ENCODE measurements at regions not wholly inside any gene's neighbourhood (a gene's known extent, or its start where the extent isn't known, plus 50 kb on each side); places are given as distances from the start of the nearest gene placed in this dataset.

- Histone ChIP-seq H3K79me2 (ENCODE audit: control insufficient read depth, insufficient read depth, low read length) (no peaks in the 10 kb centered on the region), H4K20me1 (ENCODE audit: control insufficient read depth, extremely low read depth, insufficient read depth, low read length) (no peaks in the 10 kb centered on the region), H3K4me1 (ENCODE audit: control insufficient read depth, extremely low read depth, insufficient read depth, low read length) (no peaks in the 10 kb centered on the region), H3K9ac (ENCODE audit: insufficient read depth, low read length) (no peak overlapping the region), H3K36me3 (ENCODE audit: control insufficient read depth, insufficient read depth, low read length) (no peaks in the 10 kb centered on the region), H3K4me2 (ENCODE audit: extremely low read depth, insufficient read depth, low read length) (no peak overlapping the region), H3K9me3 (ENCODE audit: control insufficient read depth, insufficient read depth, low read depth, low read length) (no peaks in the 10 kb centered on the region), H2AFZ (ENCODE audit: low read length) (no peak overlapping the region), H3K27ac (ENCODE audit: insufficient read depth, low read length) (no peak overlapping the region), H3K27me3 (ENCODE audit: control insufficient read depth, insufficient read depth, low read length) (no peaks in the 10 kb centered on the region), H3K4me3 (replicated peaks in 1 of 4; ENCODE audit: control extremely low read depth in 1 of 4, insufficient read depth in 1 of 4, low read depth in 3 of 4, low read length in 4 of 4) (no peak overlapping the region)
- no peak for DNase-seq (ENCODE audit: low read depth in 2 of 2)
- no peak for TF ChIP-seq EZH2 (IDR thresholded peaks at IDR 0.05; ENCODE audit: low read length, missing control alignments)
- TF ChIP-seq, protein P1, sequence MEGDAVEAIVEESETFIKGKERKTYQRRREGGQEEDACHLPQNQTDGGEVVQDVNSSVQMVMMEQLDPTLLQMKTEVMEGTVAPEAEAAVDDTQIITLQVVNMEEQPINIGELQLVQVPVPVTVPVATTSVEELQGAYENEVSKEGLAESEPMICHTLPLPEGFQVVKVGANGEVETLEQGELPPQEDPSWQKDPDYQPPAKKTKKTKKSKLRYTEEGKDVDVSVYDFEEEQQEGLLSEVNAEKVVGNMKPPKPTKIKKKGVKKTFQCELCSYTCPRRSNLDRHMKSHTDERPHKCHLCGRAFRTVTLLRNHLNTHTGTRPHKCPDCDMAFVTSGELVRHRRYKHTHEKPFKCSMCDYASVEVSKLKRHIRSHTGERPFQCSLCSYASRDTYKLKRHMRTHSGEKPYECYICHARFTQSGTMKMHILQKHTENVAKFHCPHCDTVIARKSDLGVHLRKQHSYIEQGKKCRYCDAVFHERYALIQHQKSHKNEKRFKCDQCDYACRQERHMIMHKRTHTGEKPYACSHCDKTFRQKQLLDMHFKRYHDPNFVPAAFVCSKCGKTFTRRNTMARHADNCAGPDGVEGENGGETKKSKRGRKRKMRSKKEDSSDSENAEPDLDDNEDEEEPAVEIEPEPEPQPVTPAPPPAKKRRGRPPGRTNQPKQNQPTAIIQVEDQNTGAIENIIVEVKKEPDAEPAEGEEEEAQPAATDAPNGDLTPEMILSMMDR (conservative IDR thresholded peaks at IDR 0.05 in 1 of 2, IDR thresholded peaks at IDR 0.05 in 1 of 2; ENCODE audit: low read depth in 1 of 2, low read length in 2 of 2): no peak
These were observed 1349.4 kb downstream of the FSCB start for GRCh38 chr14:43157661-43158060.

DNA sequence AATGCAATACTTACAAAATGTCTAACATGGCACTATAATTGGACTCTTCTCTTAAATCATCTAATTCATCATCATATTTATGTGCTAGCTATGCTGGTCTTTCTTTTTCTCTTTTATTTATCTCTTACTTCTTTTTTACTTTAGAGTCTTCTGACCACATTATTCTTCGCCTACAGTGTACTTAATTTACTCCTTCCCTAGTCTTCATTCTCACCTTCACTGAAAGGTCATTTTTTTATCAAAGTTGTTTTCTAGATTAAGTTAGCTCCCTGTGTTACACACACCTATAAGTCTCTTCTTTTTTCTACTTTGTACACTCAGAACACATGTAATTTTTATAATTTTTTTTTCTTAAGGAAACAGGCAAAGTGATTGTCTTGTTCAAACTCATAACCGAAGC is 1351.2 kb downstream of the FSCB start:
- H3K4me1 ChIP-seq (ENCODE audit: control insufficient read depth, extremely low read depth, insufficient read depth, low read length): no peaks in the 10 kb centered on the region
- H3K9ac ChIP-seq (ENCODE audit: insufficient read depth, low read length): no peak overlapping the region
- no peaks in the 10 kb centered on the region for H3K36me3 ChIP-seq (ENCODE audit: control insufficient read depth, insufficient read depth, low read length)
- no peak overlapping the region for H3K4me2 ChIP-seq (ENCODE audit: extremely low read depth, insufficient read depth, low read length)
- no peaks in the 10 kb centered on the region for H3K9me3 ChIP-seq (ENCODE audit: control insufficient read depth, insufficient read depth, low read depth, low read length)
- H4K20me1 ChIP-seq (ENCODE audit: control insufficient read depth, extremely low read depth, insufficient read depth, low read length): no peaks in the 10 kb centered on the region
- H2AFZ ChIP-seq (ENCODE audit: low read length): no peak overlapping the region
- H3K4me3 ChIP-seq (replicated peaks in 1 of 4; ENCODE audit: control extremely low read depth in 1 of 4, insufficient read depth in 1 of 4, low read depth in 3 of 4, low read length in 4 of 4): no peak overlapping the region
- TF ChIP-seq EZH2 (IDR thresholded peaks at IDR 0.05; ENCODE audit: low read length, missing control alignments): no peak
- TF ChIP-seq, protein P1 (conservative IDR thresholded peaks at IDR 0.05 in 1 of 2, IDR thresholded peaks at IDR 0.05 in 1 of 2; ENCODE audit: low read depth in 1 of 2, low read length in 2 of 2): no peak
- no peaks in the 10 kb centered on the region for H3K27me3 ChIP-seq (ENCODE audit: control insufficient read depth, insufficient read depth, low read length)
- H3K79me2 ChIP-seq (ENCODE audit: control insufficient read depth, insufficient read depth, low read length): no peaks in the 10 kb centered on the region
- no peak overlapping the region for H3K27ac ChIP-seq (ENCODE audit: insufficient read depth, low read length)
- no peak for DNase-seq (ENCODE audit: low read depth in 2 of 2)

DNA sequence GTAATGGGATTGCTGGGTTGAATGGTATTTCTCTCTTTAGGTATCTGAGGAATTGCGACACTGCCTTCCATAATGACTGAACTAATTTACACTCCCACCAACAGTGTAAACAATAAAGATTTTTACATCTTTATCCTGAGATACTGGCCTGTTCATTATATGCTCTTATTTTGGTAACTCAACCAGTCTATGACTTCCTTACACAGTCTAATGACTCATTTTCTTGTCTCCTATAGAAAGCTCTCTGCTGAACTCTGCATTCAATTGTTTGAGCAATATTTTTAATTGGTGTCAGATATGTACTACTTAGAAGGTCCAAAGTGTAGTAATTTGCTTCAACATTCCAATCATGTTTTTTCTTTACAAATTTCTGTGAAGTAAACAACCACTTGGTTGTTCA is 1351.8 kb downstream of the FSCB start:
- H2AFZ ChIP-seq (ENCODE audit: low read length): no peak overlapping the region
- H4K20me1 ChIP-seq (ENCODE audit: control insufficient read depth, extremely low read depth, insufficient read depth, low read length): no peaks in the 10 kb centered on the region
- H3K4me1 ChIP-seq (ENCODE audit: control insufficient read depth, extremely low read depth, insufficient read depth, low read length): no peaks in the 10 kb centered on the region
- H3K4me3 ChIP-seq (replicated peaks in 1 of 4; ENCODE audit: control extremely low read depth in 1 of 4, insufficient read depth in 1 of 4, low read depth in 3 of 4, low read length in 4 of 4): no peak overlapping the region
- no peaks in the 10 kb centered on the region for H3K79me2 ChIP-seq (ENCODE audit: control insufficient read depth, insufficient read depth, low read length)
- H3K9me3 ChIP-seq (ENCODE audit: control insufficient read depth, insufficient read depth, low read depth, low read length): no peaks in the 10 kb centered on the region
- no peak overlapping the region for H3K4me2 ChIP-seq (ENCODE audit: extremely low read depth, insufficient read depth, low read length)
- H3K9ac ChIP-seq (ENCODE audit: insufficient read depth, low read length): no peak overlapping the region
- TF ChIP-seq, protein P1 (conservative IDR thresholded peaks at IDR 0.05 in 1 of 2, IDR thresholded peaks at IDR 0.05 in 1 of 2; ENCODE audit: low read depth in 1 of 2, low read length in 2 of 2): no peak
- TF ChIP-seq EZH2 (IDR thresholded peaks at IDR 0.05; ENCODE audit: low read length, missing control alignments): no peak
- no peaks in the 10 kb centered on the region for H3K27me3 ChIP-seq (ENCODE audit: control insufficient read depth, insufficient read depth, low read length)
- no peak for DNase-seq (ENCODE audit: low read depth in 2 of 2)
- no peak overlapping the region for H3K27ac ChIP-seq (ENCODE audit: insufficient read depth, low read length)
- H3K36me3 ChIP-seq (ENCODE audit: control insufficient read depth, insufficient read depth, low read length): no peaks in the 10 kb centered on the region
